ENCODE measurements at regions not wholly inside any gene's neighbourhood (a gene's known extent, or its start where the extent isn't known, plus 50 kb on each side); places are given as distances from the start of the nearest gene placed in this dataset.
"Not testable (repeated sequence)": the region's sequence is repeated elsewhere in the genome, so short reads cannot be mapped to it uniquely, and the experiment has no call there.

GRCh38 chr7:53087274-53087673 lies 51.8 kb downstream of the POM121L12 start:
- no peak for DNase-seq

DNA sequence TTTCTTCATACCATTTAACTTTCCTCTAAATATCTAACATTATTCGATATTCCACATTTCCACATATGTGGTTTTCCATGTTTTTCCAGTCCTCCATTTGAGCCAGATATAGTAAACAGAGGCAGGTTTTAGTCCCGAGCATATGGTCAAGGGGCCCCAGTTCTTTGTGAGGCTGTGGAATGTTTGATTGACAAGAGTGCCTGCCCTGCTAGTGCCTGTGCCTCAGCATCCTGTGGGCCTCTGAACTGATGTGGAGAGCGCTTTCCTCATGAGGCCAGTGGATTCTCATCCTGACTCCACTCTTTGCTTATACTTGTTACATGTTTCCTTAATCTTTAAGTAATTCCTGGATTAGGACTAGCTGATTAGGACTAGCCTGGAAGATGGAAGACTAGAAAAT lies 58.8 kb downstream of the POM121L12 start:
- no peak for DNase-seq

DNA sequence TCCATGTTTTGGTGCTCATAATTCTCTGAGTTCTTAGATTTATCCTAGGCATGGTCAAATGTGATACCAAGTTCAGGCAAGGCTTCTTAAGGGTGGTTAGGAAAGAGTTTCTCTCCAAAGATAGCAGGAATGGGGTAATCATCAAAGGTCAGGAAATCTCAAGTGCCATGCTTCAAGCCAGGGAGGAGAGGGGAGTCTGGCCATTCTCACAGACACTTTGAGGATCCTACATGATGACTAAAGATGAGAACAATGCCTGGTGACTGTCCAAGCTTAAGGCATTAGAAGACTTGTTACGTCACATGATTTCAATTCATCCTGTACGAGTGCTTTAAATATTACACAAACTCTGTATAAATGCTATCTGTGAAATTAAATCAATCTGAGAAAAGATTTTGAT lies 59.4 kb downstream of the POM121L12 start:
- no peak for DNase-seq

DNA sequence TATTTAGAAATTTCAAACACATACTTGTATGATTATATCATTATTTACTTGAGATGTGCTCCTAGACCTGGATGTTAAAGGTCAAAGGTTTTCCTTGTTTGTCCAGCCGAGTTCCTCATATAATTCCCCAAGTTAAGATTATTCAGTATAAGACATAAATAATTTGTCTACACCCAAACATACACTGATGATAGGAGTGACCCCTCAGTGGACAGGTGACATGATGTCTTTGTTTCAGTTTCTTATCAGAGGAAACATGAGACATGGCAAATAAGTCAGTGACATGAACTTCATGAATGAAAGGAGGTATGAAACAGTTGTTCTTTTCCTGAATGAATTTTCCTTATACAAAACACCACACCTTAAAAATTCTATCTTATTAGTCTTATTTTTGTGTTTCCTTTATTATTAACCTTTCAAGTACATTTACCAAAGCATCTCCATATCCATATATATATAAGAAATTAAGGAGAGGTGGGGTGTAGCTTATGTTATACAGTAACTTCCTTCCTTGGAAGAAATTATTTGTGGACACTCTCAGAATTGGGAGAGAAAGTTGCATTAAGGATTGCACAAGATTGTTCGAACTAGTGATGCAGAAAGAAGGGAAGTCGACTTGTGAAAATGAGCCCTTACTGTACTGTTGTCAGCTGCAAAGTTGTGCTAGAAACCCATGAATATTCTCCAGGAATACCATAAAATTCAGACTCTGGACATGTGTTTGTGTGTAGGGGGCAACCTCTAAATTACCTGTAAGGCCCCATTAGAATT lies 60.5 kb downstream of the POM121L12 start:
- no peak for DNase-seq

- DNase-seq: no peak
Measured at GRCh38 chr7:53100091-53100490, 64.7 kb downstream of the POM121L12 start.

GRCh38 chr7:53101026-53101425 lies 65.6 kb downstream of the POM121L12 start:
- DNase-seq: no peak

DNA sequence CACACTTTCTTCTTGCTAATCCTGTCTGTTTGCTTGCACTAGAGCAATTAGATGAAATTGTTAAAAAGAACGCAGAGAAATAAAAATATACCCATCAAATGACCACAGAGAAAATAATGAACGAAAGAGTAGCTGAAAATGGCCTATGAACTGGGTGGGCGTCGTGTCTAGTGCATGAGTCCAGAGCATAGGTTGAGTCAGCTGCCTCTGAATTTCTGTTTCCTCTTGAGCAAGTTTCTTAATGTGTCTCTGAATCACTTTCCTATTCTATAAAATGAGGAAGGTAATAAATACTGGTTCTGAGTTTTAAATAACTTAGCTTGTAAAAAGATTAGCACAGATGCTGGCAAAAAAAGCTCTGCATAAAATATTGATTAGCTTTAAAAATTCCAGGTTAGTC lies 75.0 kb downstream of the POM121L12 start:
- DNase-seq: no peak

GRCh38 chr7:53111031-53111430 lies 75.6 kb downstream of the POM121L12 start:
- no peak for DNase-seq

DNA sequence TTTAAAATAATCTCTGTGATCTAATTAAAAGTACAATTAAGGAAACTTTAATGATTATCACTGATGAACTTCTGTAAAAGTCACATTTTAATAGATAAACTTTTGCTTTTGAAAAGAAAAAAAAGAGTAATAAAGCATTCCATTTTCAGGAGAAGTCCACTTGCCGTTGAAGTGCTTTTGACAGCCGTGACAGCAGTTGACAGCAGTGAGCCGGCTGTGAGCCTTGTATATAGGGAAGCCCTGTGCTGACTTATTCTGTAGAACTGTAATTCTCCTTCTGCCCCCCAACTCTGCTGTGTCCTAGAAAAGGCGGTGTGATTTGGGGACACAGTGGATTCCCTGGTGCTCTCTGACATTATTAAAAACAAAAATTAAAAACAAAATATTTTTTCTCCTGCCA lies 78.0 kb downstream of the POM121L12 start:
- DNase-seq: no peak

GRCh38 chr7:53119514-53119941 lies 84.1 kb downstream of the POM121L12 start:
- DNase-seq: no peak

- DNase-seq: no peak
Measured at GRCh38 chr7:53121374-53121773, 85.9 kb downstream of the POM121L12 start.

DNA sequence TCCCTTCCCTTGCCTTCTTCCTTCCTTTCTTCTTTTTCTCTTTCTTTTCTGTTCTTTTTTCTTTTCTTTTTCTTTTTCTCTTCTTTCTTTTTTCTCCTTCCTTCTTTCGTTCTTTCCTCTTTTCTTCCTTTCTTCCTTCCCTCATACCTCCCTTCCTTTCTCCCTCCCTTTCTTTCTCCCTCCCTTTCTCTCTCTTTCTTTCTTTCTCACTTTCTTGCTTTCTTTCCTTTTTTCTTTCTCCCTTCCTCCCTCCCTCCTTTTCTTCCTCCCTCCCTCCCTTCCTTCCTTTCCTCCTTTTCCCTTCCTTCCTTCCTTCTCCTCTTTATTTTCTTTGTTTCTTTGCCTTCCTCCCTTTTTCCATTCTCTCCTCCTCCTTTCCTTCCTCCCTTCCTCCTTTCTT lies 96.3 kb downstream of the POM121L12 start:
- no peak for DNase-seq

GRCh38 chr7:53151496-53151895 lies 116.1 kb downstream of the POM121L12 start:
- DNase-seq: no peak

DNA sequence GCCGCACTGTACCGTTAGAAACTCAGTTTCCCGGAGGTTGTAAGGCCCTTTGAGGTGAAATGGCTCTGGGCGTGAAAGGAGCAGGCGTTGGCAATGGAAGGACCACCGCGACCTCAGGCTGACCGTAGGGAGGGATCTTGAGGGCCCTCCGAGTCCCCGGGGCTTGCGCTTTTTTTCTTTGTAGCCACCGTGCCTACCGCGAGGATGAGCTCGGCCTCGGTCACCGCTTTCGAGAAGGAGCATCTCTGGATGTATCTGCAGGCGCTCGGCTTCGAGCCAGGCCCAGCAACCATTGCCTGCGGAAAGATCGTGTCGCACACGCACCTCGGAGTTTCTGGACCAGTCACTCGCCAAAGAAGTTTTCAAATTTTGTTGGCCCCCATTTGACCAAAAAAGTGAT lies 151.8 kb downstream of the POM121L12 start:
- DNase-seq: not testable (repeated sequence)

DNA sequence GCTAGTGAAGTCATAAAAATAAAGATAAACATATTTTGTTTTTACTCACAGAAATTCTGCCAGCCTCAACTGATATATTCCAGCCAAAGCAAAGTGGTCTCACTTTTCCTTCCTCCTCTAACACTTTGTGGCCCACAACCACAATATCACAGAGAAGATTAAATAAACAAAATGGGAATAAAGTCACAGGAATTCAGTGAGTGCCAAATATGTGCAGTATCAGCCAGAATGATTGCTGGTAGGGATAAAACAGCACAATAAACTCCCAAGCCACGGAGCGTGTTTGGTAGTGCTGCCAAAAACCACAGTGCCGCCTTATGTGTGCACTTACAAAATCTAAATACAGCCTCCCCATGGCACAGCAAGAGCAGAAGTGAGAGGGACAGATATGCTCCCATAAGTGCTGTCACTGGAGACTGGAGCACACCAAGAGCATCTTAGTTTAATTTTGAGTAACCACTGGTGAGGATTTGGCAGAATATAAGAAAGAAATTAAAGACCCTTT lies 155.8 kb downstream of the POM121L12 start:
- DNase-seq: no peak

DNA sequence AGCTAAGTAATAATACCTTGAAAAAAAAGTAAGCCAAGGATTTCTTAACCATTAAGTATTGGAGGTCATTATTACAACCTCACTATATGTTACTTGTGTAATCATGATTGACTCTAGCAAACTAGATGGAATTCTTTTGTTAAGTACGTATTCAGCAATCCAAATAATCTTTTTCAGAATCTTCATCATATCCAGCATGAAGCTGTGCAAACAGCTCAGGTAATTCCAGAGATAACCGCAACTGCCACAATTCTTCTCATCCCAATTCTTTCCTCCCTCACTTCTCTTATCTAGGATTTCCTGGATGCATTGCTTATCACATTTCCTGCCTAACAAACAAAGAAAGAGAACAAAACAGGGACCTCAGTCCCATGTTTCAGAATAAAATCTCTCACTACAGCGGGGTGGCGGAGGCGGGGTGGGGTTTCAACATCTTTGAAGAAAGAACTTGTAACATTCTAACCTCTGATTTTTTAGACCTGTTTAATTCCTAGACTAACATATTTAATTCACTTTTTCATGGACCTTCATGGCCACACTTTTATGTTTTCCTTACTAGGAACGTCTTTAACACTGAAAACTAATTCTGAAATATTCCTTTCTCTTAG lies 156.5 kb downstream of the POM121L12 start:
- DNase-seq: no peak

- no peak for DNase-seq
Measured at GRCh38 chr7:53205006-53205405, 169.6 kb downstream of the POM121L12 start.

DNA sequence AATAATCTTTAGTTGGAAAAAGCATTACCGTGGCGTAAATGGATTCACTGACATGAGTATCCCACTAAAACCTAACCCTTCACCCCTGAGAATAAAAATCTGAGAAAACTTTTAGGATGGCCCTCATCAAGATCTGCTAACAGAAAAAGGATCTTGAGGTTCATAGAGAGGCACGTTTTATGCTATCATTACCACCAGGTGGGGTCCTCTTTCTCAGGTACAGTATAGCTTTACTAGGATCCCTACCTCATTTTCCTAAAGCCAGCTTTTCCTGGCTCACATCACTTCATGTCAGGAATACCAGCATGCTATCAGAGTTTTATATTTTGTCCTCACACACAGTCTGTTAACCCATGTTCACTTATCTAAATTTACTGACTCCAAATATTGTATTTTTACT lies 173.7 kb downstream of the POM121L12 start:
- DNase-seq: no peak

- DNase-seq: no peak
Measured at GRCh38 chr7:53214463-53214862, 179.0 kb downstream of the POM121L12 start.

DNA sequence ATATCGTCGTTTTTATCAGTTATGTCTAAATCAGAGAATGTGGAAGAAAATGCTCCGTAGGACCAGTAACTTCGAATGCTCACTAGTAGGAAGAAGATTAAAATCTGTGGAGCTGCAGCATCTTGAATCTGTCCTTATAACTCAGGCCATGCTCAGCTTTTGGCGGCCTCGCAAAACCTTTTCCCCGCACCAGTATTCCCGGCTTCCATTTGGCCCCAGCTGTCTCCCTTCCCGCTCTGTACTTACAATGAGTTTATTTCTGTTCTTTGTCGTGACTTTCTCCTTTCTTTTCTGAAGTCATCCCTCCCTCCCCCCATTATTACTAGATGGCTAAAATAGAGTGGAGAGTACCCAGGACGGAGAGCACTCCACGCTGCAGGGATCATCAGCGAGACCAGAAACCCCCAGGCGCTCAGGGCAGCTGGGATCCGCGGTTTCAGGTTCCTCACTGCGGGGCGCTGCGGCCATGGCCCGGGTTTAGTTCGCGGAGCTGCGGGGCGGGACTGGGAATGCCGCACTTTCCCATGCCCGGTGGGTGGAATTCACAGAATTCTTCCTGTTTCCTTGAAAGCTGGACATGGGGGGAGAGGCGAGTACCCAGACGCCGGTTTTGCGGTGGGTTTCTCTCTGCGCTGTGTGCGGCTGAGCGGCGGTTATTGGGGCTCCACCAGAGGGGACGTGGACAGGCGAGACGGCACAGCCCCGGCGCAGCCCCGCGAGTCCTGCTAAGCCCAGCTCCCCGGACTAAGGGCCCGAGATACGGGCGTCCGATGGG lies 183.5 kb downstream of the POM121L12 start:
- no peak for DNase-seq

- DNase-seq: no peak
Measured at GRCh38 chr7:53229202-53229601, 193.8 kb downstream of the POM121L12 start.

DNA sequence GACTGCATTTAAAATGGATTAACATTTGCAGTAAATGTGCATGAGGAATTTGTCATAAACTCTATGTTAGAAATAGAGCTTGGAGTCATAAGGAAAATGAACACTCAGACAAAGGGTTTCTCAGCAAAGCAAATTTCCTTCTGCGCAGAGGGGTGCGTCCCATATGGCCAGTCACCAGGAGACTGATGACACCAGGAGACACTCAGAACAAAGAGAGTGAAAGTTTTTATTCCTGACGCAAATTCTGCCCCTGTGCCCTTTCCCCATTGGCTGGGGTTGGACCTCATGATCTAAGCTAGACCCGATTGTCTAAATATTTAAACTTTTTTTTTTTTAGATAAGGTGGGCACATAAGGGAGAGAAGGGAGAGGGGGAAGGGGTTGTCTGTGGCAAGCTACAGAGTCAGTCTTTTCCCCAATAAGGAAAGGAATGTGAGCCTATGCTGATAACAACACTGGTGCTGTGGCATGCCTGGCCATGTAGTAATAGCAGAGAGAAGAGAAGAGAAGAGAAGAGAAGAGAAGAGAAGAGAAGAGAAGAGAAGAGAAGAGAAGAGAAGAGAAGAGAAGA lies 202.0 kb downstream of the POM121L12 start:
- no peak for DNase-seq

GRCh38 chr7:53238021-53238605 lies 202.7 kb downstream of the POM121L12 start:
- DNase-seq: no peak

Data from hematopoietic multipotent progenitor cell treated with erythropoietin and hydrocortisone succinate and interleukin-3 and kit ligand, for 4 days (in vitro differentiated cells).